GM12873 (cell line): ENCODE measurements at regions not wholly inside any gene's neighbourhood (a gene's known extent, or its start where the extent isn't known, plus 50 kb on each side); places are given as distances from the start of the nearest gene placed in this dataset.

Experiments
- TF ChIP-seq, protein P1 (sequence below): IDR thresholded peaks from 2 replicates; pipeline ENCODE4 v1.5.1; 2012; ENCODE audit warnings: low read depth, mild to moderate bottlenecking, moderate library complexity, low read length, control low read depth; ENCODE audit not compliant: insufficient read depth; ENCODE audit errors: missing control alignments

DNA sequence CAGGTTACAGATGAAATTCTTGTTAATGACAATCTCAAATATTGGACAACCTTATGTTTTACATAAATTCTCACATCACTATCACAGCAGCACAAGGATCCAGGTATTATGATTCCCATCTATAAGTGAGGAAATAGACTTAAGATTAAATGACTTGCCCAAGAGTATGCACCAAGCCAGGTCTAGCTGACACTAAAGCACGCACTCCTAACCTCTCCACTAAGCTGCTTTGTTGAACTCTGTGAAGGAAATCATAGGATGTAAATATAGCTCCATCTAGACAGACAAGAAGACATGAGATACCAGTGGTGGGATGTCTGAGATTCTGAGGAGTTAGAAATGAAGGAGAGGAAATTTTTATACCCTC lies 87.9 kb downstream of the PHLDA1 start:
- TF ChIP-seq, protein P1, sequence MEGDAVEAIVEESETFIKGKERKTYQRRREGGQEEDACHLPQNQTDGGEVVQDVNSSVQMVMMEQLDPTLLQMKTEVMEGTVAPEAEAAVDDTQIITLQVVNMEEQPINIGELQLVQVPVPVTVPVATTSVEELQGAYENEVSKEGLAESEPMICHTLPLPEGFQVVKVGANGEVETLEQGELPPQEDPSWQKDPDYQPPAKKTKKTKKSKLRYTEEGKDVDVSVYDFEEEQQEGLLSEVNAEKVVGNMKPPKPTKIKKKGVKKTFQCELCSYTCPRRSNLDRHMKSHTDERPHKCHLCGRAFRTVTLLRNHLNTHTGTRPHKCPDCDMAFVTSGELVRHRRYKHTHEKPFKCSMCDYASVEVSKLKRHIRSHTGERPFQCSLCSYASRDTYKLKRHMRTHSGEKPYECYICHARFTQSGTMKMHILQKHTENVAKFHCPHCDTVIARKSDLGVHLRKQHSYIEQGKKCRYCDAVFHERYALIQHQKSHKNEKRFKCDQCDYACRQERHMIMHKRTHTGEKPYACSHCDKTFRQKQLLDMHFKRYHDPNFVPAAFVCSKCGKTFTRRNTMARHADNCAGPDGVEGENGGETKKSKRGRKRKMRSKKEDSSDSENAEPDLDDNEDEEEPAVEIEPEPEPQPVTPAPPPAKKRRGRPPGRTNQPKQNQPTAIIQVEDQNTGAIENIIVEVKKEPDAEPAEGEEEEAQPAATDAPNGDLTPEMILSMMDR = no peak

DNA sequence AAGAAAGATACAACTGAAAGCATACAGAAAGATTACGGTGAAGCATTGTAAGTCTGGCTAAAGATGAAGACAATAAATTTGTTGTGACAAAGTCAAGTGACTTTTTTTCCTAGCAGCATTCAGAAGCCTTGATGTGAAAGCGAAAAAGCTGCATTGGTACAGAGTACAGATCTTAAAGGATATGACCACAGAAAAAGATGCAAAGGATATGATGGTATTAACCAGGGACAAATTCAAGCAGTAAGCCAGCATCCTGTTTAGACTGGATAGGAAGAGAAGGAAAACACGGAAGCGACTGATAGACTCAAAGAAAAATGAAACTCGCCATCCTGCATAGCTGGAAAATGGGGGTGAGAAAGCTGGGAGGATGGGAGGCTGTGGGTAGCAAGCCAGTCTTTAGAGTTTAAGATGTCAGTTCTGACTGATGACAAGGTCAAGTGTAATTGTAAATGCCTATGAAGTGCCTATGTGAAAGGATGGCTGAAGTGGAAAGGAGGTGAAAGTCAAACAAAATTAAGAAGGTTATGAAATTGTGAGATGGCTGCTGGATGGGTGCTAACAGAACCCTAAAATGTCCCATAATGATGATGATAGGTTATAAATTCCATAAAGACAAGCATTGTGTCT lies 92.4 kb downstream of the PHLDA1 start:
- TF ChIP-seq, protein P1 = no peak

DNA sequence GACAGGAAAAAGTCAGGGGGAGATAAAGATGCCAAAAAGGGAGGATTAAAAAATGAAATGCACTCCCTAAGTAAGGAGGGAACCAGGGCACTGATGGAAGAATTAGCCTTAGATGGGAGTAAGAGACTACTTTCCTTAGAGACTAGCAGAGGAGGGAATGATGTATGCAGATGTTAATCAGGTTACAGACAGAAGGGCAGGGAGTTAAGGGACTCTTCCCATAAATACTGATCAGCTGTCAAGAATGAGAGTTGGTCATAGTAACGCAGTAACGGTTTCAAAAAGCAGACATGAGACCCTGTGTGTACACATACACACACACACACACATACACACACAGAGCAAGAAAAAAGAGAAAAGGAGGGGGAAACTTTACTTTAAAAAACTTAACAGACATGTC lies 93.4 kb downstream of the PHLDA1 start:
- TF ChIP-seq, protein P1 = no peak

DNA sequence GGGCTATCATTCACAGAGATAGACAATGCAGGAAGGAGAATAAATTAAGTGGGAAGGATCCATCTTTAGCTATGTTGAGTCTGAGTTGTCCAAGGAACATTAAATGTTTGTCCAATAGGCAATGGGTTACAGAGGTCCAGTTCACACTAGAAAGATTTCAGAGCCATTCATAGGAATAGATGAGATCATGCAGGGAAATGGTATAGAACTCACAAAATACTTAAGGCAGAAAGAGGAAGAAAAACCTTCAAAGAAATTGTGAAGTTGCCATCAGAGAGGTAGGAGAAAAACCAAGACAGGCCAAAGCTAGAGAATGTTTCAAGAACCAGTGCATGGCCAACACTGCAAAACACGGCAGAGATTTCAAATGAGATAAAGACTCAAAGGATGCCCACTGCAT lies 94.1 kb downstream of the PHLDA1 start:
- TF ChIP-seq, protein P1 = no peak

DNA sequence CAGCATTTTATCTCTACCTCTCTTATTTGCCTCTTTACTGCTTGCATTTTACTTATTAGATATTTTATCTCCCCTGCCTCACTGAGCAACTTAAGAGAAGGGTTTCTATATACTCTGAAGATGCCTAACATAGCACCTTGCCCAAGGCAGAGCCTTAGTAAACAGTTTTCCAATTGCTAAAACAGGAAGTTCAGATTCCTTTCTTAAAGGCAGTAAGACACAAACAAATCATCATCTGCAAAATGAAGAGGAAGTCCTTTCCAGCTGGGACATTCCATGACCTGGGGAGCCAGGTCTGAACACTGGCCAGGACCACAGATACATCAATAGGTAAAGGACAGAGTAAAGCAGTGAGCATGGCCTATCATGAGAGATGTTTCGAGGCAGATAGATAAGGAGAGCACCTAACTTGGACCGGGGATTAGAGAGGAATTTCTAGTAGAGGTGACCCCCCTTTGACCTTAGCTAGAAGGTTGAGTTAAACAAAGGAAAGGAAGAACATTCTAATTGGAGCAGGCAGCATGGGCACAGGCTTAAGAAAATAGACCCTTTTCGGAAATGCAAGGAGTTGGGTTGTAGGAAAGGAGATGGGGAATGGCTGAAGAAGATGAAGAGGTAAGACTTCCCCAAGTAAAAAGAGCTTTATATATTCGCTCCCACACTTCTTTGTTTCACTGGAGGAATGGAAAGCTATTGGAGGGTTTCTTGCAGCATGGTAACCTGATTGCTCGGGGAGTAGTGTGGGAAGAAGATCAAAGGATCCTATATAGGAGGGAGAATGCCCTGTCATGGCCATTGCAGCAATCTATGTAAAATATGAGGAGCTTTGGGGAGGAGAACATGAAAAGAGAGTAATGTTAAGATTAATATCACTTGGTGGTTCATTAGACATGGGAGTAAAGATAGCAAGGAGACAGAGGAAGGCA lies 94.8 kb downstream of the PHLDA1 start:
- TF ChIP-seq, protein P1 = no peak

DNA sequence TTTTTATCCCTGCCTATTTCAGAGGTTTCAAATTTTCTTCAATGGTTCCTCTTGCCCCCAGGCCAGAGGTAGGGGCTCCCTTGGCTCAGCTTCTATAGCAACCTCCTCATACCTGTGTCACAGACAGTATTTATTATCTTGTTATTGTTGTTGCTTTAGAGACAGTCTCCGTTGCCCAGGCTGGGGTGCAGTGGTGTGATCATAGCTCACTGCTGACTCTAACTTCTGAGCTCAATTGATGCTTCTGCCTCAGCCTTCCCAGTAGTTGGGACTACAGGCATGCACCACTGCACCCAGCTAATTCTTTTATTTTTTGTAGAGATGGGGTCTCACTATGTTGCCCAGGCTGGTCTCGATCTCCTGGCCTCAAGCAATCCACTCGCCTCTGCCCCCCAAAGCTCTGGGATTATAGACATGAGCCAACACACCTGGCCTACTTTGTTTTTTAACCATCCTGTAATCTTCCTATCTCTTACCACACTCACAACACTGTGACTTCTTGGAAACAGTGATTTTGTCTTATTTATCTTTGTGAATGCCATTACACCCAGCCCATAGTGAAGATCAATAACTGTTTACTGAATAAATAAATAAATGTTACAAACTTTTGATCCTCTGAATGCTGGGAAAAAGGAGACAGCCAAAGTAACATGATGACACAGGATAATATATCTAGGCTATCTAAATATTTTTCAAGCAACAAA lies 95.9 kb downstream of the PHLDA1 start:
- TF ChIP-seq, protein P1 = no peak

DNA sequence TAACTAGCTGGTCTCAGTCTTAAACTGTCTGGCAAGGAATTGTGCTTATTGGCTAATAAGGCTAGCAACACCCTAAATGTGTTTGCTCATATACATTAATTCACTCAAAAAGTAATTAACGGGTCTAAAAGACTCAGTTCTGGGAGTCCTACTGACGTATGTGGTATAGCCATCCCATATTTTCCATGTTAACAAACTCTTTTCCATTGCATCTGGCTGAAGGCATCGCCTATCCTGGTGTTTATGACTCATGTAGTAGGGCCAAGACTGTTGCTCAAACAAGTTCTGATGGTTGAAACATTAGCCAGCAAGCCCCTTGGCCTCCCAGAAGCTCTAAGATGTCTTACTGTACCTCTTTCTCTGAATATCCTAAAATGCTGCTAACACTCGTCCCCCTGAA lies 98.5 kb downstream of the PHLDA1 start:
- TF ChIP-seq, protein P1 = no peak
